ENCODE measurements at regions not wholly inside any gene's neighbourhood (a gene's known extent, or its start where the extent isn't known, plus 50 kb on each side); places are given as distances from the start of the nearest gene placed in this dataset.
"Not testable (repeated sequence)": the region's sequence is repeated elsewhere in the genome, so short reads cannot be mapped to it uniquely, and the experiment has no call there.

- DNase-seq (ENCODE audit: low spot score) = no peak
These were observed 419.9 kb downstream of the AASDHPPT start for GRCh38 chr11:106497321-106497720.

DNA sequence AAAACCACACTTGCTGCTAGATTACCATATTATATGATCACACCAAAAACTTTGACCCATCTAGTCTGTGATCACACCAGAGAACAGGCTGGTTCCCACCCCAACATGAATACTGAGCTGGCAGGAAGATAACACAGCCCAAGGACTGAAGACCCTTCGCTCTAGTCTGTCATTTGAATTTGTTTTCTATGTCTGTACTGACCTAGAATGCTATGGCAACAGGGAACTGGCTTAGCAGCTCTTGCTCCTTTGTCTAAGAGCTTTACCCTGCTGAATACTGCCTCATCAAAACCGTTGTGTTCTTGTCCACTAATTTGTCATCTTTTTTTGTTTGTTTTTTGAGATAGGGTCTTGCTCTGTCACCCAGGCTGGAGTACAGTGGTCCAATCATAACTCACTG, 420.4 kb downstream of the AASDHPPT start:
- no peak for DNase-seq (ENCODE audit: low spot score)

DNA sequence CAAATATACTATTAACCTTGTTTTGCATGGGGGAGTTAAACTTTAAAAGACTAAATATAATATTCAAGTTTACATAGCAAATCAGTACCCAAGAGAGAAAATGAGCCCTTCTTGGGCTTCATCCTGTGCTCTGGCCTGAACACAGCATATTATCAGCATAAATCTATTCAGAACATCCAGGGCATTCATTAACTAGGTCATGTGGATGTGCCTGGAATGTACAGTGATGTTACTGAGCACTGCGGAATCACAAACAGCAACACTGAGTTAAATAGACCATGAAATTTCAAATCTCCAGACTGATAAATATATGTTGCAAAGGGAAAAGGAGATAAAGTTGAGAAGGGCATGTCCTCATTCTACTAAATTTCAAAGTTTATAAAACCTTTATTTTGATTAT, 426.4 kb downstream of the AASDHPPT start:
- no peak for DNase-seq (ENCODE audit: low spot score)

DNA sequence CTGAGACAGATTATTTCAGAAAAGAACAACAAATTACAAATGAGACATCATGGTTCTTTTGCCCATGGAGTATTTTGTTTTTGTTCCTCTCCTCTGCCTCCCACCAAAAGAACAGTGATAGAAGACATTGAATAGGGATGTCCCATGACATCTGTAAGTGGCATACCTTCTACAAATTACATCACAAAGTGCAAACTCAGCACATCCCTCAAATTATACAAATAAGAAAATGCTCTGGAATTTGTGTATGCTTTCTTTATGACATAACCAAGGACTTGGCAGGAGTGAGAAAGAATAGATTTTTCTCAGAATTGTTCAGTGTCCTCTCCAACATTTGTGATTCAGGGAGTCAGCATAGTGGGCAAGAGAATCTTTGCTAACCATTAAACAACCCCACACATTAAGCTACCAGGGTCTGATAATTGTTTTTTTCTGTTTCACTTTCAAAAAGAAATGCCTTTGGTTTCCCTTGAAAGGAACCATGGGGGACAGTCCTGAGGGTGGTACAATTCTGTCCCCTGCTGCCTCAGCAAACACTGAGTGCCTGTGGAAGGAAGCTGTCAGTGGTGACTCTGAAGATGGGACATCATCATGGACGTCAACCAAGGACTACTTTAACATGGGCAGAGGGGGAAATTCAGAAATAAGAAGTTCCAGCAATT, 430.3 kb downstream of the AASDHPPT start:
- DNase-seq (ENCODE audit: low spot score) = no peak

GRCh38 chr11:106514706-106515105, 437.2 kb downstream of the AASDHPPT start:
- no peak for DNase-seq (ENCODE audit: low spot score)

GRCh38 chr11:106517426-106517825, 440.0 kb downstream of the AASDHPPT start:
- no peak for DNase-seq (ENCODE audit: low spot score)

DNA sequence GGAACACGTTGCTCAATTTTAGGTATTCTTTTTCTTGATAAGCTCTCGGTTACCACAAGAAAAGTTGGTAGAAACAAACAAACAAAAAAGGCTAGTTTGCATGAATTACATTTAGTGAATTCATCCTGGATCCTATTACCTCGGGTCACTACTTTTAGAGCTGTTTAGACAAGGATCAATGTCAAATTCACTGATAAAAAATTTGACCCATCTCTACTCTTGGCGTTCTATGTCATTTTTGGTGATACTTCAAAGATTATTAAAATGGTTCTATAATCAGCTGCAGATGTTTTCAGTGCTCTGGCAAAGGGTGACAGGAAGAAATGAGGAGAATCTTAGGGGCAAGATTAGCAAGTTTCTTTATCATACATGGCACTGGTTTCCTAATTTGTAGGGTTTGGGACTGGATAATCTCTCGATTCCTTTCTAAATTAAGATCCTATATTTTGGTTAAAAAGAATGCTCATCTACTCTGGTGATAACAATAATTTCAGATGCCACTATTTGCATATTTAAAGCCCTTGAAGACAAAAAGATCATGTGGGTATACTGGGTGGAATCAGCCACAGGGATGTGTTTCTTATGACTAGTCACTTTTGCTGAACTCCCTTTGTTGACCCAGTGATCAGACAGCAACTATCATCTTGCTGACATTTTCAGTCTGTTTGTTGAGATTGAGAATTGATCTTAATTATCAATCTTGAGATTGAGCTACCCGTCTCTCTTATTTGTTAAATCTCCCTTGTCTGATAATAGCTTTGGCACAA, 442.9 kb downstream of the AASDHPPT start:
- DNase-seq (ENCODE audit: low spot score) = no peak

DNA sequence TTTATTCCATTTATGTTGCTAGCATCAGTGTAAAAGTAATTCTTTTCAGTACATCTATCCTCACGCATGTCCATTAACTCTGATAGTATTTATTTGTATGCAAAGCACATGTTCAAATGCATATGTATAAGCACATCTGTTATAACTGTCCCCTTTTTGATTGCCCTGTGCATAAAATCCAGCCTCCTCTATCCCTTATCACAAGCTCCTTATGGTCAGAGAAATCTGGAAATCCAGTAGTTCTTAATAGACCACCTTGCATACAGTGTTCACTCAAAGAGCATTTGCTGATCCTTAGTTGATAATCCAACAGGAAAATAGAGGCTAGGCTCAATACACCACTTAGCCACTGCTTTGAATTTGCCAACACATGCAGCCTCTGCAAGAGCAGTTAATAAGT, 443.5 kb downstream of the AASDHPPT start:
- DNase-seq (ENCODE audit: low spot score) = no peak

- DNase-seq (ENCODE audit: low spot score) = no peak
These were observed 445.7 kb downstream of the AASDHPPT start for GRCh38 chr11:106523171-106523570.

DNA sequence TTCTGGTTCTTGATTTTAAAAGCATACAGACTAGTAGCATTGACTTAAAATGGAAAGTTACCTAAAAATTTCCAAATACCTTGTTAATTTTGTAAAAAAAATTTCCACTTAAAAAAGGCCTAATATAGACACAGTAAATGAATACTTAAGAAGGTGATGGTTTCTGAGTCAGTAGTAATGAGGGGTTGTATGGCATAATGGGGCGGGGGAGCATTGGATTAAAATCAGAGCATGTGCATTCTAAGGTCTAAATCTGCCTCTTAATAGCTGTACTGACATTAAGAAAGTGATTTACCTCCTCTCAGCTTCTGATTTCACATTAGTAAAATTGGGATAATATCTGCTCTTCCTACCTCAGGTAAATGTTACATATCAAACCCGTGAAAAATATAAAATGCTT, 446.5 kb downstream of the AASDHPPT start:
- no peak for DNase-seq (ENCODE audit: low spot score)

DNA sequence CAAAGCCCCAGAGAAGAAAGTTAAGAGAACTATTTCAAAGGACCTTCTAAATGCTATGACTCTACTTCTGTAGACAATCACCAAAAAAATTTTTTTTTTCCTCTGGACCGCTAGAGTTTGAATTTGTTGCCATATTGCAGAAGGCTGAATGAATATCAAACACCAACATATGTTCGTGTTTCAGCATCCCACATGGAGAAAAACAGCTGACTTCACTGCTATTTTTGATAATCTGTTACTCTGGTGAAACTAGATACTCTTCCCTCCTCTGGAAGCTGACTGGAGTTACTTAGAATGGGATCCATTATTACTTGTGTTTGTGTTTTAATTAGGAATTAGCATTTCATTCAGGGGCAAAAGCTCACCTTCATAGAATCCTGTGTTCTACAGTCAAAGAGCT, 447.0 kb downstream of the AASDHPPT start:
- no peak for DNase-seq (ENCODE audit: low spot score)

DNA sequence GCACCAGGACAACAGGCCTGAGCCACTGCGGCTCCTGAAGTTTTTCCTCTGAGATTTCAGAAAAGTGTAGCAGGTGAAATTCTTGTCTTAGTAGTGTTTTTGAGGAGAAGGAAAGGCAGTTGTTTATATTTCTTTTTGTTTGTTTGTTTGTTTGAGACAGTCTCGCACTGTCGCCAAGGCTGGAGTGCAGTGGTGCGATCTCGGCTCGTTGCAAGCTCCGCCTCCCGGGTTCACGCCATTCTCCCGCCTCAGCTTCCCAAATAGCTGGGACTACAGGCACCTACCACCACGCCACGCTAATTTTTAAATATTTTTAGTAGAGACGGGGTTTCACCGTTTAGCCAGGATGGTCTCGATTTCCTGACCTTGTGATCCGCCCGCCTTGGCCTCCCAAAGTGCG, 454.2 kb downstream of the AASDHPPT start:
- not testable (repeated sequence) for DNase-seq (ENCODE audit: low spot score)

- no peak for DNase-seq (ENCODE audit: low spot score)
These were observed 455.6 kb downstream of the AASDHPPT start for GRCh38 chr11:106533046-106533445.

DNA sequence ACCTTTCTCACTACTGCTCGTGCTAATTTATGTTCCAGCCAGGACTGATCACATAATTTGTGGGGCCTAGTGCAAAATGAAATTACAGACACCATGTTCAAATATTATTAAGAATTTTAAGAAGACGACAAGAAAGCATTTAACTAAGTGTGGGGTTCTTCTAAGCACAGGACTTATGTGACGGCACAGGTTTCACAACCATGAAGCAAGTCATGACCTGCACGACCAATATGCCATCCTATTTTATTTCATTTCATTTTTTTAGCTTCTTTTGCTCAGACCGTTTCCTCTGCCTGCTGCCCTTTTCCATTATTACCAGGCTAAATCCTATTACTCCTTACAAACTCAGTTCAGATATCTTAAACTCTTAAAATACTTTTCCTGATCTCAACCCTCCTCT, 462.5 kb downstream of the AASDHPPT start:
- DNase-seq (ENCODE audit: low spot score) = no peak

GRCh38 chr11:106548406-106548805, 469.9 kb downstream of the GUCY1A2 start:
- DNase-seq (ENCODE audit: low spot score) = no peak

GRCh38 chr11:106551744-106552673, 466.3 kb downstream of the GUCY1A2 start:
- DNase-seq (ENCODE audit: low spot score) = no peak

DNA sequence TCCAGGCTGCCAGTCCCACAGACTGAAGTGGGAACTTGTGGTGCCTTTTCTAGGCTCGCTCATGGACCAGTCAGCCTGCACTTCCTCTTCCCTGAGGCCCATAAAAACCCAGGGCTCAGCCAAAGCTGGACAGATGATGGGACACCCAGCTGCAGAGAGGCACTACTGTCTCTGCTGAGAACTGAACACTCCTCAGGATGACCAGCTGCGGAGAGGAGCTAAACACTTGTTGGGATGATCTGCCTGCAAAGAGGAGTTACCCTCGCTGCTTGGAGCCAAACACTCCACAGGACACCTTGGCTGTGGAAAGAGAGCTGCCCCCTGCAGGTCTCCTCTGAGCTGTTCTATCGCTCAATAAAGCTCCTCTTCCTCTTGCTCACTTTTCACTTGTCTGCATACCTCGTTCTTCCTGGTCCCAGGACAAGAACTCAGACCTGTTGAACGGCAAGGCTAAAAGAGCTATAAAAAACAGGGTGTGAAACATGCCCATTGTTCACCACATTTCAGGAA, 465.5 kb downstream of the GUCY1A2 start:
- no peak for DNase-seq (ENCODE audit: low spot score)

DNA sequence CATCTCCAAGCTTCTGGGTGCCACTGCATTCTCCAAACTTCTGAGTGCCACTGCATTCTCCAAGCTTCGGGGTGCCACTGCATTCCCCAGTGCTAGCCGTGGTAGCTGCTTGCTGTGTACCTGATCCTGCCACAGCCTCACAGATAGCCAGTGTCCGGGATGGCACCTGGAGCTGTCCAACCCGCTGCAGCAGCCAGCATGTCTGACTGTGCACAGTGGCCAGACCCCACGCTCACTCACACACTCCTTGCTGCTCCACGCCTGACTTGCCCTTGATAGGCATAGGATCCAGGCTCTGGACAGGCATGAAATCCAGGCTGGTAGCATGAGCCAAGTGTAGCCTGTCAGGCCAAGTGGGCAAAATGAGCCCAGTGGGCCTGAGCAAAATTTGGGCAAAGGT, 465.0 kb downstream of the GUCY1A2 start:
- no peak for DNase-seq (ENCODE audit: low spot score)

GRCh38 chr11:106555566-106556250, 462.6 kb downstream of the GUCY1A2 start:
- not testable (repeated sequence) for DNase-seq (ENCODE audit: low spot score)

GRCh38 chr11:106565326-106565725, 452.9 kb downstream of the GUCY1A2 start:
- DNase-seq (ENCODE audit: low spot score) = no peak

- no peak for DNase-seq (ENCODE audit: low spot score)
These were observed 449.6 kb downstream of the GUCY1A2 start for GRCh38 chr11:106568632-106569031.

DNA sequence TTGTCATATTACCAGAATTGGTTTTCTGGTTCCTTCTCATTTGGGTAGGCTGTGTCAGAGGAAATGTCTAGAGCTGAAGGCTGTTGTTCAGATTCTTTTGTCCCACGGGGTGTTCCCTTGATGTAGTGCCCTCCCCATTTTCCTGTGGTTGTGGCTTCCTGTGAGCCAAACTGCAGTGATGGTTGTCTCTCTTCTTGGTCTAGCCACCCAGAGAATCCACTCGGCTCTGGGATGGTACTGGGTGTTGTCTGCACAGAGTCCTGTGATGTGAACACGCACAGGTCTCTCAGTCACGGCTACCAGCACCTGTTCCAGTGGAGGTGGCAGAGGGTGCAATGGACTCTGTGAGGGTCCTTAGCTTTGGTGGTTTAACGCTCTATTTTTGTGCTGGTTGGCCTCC, 440.9 kb downstream of the GUCY1A2 start:
- not testable (repeated sequence) for DNase-seq (ENCODE audit: low spot score)

All from AG08396 (cell line).